ENCODE measurements at regions not wholly inside any gene's neighbourhood (a gene's known extent, or its start where the extent isn't known, plus 50 kb on each side); places are given as distances from the start of the nearest gene placed in this dataset.

GRCh38 chr6:92708270-92708669, 711.1 kb downstream of the EPHA7 start:
- no peak overlapping the region for H2AFZ ChIP-seq (ENCODE audit: low read depth, low read length)
- no peak overlapping the region for H3K27ac ChIP-seq (ENCODE audit: low read length)
- no peak overlapping the region for H3K9ac ChIP-seq (ENCODE audit: low read length)
- H3K79me2 ChIP-seq (replicated peaks; ENCODE audit: insufficient read depth, low read length), result no peaks in the 10 kb centered on the region
- H3K36me3 ChIP-seq (ENCODE audit: insufficient read depth, low read length), result no peaks in the 10 kb centered on the region
- TF ChIP-seq REST (IDR thresholded peaks at IDR 0.05; ENCODE audit: borderline replicate concordance), result no peak
- no peak for TF ChIP-seq RAD21 (conservative IDR thresholded peaks at IDR 0.05)
- TF ChIP-seq TAF1 (IDR thresholded peaks at IDR 0.05; ENCODE audit: low read depth), result no peak
- no peak for TF ChIP-seq EP300 (conservative IDR thresholded peaks at IDR 0.05; ENCODE audit: poor library complexity, severe bottlenecking)
- no peak for TF ChIP-seq EZH2 (IDR thresholded peaks at IDR 0.05; ENCODE audit: borderline replicate concordance, insufficient read depth, low read length, poor library complexity, severe bottlenecking)
- TF ChIP-seq MXI1 (conservative IDR thresholded peaks at IDR 0.05; ENCODE audit: poor library complexity, severe bottlenecking), result no peak
- no peak for TF ChIP-seq POLR2AphosphoS5 (IDR thresholded peaks at IDR 0.05)
- TF ChIP-seq SMC3 (conservative IDR thresholded peaks at IDR 0.05; ENCODE audit: poor library complexity), result no peak
- no peak for TF ChIP-seq CTCF (IDR thresholded peaks at IDR 0.05; ENCODE audit: poor library complexity, severe bottlenecking)
- no peaks in the 10 kb centered on the region for H4K20me1 ChIP-seq (ENCODE audit: insufficient read depth)
- no peak overlapping the region for H3K4me3 ChIP-seq (ENCODE audit: low read length)
- no peak overlapping the region for H3K4me2 ChIP-seq (ENCODE audit: low read length)
- H3K9me2 ChIP-seq (ENCODE audit: insufficient read depth, low read length), result no peaks in the 10 kb centered on the region
- no peaks in the 10 kb centered on the region for H3K27me3 ChIP-seq (ENCODE audit: insufficient read depth, low read depth, low read length)
- H3F3A ChIP-seq (ENCODE audit: insufficient read depth, low read length, poor library complexity, severe bottlenecking), result peaks cover 5% of the 10 kb centered on the region
- no peaks in the 10 kb centered on the region for H3K9me3 ChIP-seq (ENCODE audit: low read length)

- H3K36me3 ChIP-seq (ENCODE audit: insufficient read depth, low read length), result no peaks in the 10 kb centered on the region
- no peak overlapping the region for H3K4me3 ChIP-seq (ENCODE audit: low read length)
- no peaks in the 10 kb centered on the region for H3K27me3 ChIP-seq (ENCODE audit: insufficient read depth, low read depth, low read length)
- no peaks in the 10 kb centered on the region for H4K20me1 ChIP-seq (ENCODE audit: insufficient read depth)
- H3K9me3 ChIP-seq (ENCODE audit: low read length), result no peaks in the 10 kb centered on the region
- H3F3A ChIP-seq (ENCODE audit: insufficient read depth, low read length, poor library complexity, severe bottlenecking), result no peaks in the 10 kb centered on the region
- H3K9me2 ChIP-seq (ENCODE audit: insufficient read depth, low read length), result no peaks in the 10 kb centered on the region
- no peak overlapping the region for H3K27ac ChIP-seq (ENCODE audit: low read length)
- H3K79me2 ChIP-seq (replicated peaks; ENCODE audit: insufficient read depth, low read length), result no peaks in the 10 kb centered on the region
- no peak overlapping the region for H2AFZ ChIP-seq (ENCODE audit: low read depth, low read length)
- TF ChIP-seq TAF1 (IDR thresholded peaks at IDR 0.05; ENCODE audit: low read depth), result no peak
- no peak for TF ChIP-seq RAD21 (conservative IDR thresholded peaks at IDR 0.05)
- TF ChIP-seq MXI1 (conservative IDR thresholded peaks at IDR 0.05; ENCODE audit: poor library complexity, severe bottlenecking), result no peak
- no peak for TF ChIP-seq REST (IDR thresholded peaks at IDR 0.05; ENCODE audit: borderline replicate concordance)
- H3K4me2 ChIP-seq (ENCODE audit: low read length), result no peak overlapping the region
- no peak overlapping the region for H3K9ac ChIP-seq (ENCODE audit: low read length)
Observed at GRCh38 chr6:92706976-92707375, 712.4 kb downstream of the EPHA7 start.
